VCaP (cell line): ENCODE measurements at regions not wholly inside any gene's neighbourhood (a gene's known extent, or its start where the extent isn't known, plus 50 kb on each side); places are given as distances from the start of the nearest gene placed in this dataset.

Experiments
- H3K27ac ChIP-seq: fragments of 450-650 bp; 2 replicates; pipeline ENCODE4 v1.5.1; 2017
- TF ChIP-seq, protein P1 (sequence below): fragments of 450-650 bp; conservative IDR thresholded peaks from 2 replicates; pipeline ENCODE4 v1.5.1; 2017; ENCODE audit warnings: mild to moderate bottlenecking, moderate library complexity

DNA sequence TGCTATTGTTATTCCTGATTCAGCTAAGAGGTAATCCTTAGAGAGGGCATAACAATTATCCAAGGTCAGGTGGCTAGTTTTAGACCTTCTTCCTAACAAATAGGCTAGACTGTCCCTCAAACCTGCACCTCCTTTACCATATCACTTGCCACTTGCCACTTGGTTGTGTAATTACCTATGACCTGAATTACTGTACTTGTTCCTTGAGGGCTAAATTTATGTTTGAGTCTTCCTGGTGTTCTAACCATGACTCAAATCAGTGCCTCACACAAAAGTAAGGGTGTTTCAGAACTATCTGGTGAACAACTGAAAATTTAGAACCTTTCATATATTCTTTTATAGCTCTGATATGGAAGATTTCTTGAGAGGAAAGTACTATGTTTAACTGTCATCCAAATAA is 365.8 kb upstream of the SEMA6D start:
- TF ChIP-seq, protein P1, sequence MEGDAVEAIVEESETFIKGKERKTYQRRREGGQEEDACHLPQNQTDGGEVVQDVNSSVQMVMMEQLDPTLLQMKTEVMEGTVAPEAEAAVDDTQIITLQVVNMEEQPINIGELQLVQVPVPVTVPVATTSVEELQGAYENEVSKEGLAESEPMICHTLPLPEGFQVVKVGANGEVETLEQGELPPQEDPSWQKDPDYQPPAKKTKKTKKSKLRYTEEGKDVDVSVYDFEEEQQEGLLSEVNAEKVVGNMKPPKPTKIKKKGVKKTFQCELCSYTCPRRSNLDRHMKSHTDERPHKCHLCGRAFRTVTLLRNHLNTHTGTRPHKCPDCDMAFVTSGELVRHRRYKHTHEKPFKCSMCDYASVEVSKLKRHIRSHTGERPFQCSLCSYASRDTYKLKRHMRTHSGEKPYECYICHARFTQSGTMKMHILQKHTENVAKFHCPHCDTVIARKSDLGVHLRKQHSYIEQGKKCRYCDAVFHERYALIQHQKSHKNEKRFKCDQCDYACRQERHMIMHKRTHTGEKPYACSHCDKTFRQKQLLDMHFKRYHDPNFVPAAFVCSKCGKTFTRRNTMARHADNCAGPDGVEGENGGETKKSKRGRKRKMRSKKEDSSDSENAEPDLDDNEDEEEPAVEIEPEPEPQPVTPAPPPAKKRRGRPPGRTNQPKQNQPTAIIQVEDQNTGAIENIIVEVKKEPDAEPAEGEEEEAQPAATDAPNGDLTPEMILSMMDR = no peak
- no peak overlapping the region for H3K27ac ChIP-seq

DNA sequence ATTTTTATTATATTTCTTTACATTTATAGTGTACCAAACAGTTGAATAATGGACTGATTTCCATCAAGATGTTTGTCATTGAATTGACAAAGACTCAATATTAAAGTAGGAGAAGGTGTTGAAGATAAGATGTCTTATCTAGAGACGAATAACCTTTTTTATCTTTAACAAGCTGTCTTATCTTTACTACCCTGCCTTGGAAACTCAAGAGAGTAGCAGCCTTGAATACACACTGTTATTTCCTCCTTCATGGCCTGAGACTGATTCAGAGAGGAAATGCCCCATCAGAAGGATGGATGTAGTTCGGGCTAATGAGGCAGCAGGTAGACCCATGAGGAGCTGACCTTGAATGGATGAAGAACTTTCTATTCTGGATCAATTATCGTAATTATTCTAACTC is 365.1 kb upstream of the SEMA6D start:
- H3K27ac ChIP-seq = no peak overlapping the region
- TF ChIP-seq, protein P1 = no peak

DNA sequence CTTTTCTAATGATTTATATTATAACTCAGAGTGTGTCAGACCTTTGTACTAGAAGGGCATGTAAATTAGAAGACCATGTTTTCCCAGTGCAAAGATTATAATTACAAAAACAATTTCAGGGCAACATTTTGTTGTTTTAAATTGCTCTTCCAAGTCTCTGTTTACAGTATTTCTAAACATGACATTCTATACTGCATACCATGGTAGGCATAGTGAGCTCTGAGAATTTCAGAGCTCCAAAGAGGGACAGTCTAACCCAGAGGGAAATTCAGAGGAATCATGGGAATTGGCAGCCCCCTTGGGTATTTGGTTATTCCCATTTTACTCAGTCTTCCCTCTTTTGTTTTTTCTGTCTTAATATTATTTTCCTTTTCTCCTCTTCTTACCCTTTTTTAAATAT is 361.5 kb upstream of the SEMA6D start:
- H3K27ac ChIP-seq = no peak overlapping the region
- TF ChIP-seq, protein P1 = no peak

DNA sequence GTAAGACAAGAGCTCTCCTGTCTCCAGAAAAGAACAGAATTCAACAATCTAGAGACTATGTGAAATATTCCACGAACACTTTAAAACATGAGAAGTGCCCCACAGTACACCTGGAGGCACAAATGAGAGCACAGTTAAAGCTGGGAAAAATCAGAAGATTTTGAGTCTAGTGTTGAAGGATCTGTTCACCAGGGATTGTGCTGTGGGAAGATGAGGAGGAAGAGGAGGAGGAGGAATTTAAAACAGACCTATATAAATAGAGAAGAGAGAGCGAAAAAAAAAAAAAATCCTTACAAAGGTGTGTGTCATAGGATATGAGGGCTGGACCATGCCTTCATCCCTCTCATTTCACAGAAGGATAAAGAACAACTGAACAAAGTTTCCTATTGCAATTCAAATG is 361.0 kb upstream of the SEMA6D start:
- H3K27ac ChIP-seq = no peak overlapping the region
- TF ChIP-seq, protein P1 = no peak

DNA sequence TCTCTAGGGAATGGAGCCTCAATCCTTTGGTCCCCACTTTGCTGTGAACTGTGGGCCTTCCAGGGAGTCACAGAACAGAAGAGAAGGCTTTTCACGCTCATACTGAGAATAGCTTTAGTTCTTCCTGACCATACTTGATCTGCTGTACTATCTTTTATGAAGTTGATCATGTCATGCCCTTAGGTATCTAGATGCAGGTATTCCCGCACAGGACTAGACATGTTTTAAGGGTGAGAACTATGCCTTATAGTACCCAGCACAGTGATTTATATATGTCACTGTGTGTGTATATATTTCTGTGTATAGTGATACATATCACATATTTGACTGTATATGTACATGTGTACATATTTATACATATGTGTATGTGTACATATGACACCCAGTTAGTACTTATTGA is 358.4 kb upstream of the SEMA6D start:
- TF ChIP-seq, protein P1 = no peak

DNA sequence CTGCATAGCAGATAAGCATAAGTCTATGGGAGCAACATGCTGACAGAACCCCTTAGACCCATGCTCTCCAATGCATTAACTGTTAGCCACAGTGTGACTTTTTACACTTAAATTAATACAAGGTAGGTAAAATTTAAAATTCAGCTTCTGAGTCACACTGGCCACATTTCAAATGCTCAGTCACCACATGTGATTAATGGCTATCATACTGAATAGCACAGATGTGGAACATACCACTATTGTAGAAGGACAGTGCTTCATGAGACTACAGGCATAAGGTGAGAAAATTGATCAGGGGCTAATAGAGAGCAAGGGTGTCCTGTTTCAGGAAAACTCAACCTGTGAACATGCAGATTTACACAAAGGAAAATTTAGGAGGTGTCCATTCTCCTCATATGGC is 357.0 kb upstream of the SEMA6D start:
- no peak overlapping the region for H3K27ac ChIP-seq
- TF ChIP-seq, protein P1 = no peak

More for the DNA sequence above, 358.4 kb upstream of the SEMA6D start:
- no peak overlapping the region for H3K27ac ChIP-seq

DNA sequence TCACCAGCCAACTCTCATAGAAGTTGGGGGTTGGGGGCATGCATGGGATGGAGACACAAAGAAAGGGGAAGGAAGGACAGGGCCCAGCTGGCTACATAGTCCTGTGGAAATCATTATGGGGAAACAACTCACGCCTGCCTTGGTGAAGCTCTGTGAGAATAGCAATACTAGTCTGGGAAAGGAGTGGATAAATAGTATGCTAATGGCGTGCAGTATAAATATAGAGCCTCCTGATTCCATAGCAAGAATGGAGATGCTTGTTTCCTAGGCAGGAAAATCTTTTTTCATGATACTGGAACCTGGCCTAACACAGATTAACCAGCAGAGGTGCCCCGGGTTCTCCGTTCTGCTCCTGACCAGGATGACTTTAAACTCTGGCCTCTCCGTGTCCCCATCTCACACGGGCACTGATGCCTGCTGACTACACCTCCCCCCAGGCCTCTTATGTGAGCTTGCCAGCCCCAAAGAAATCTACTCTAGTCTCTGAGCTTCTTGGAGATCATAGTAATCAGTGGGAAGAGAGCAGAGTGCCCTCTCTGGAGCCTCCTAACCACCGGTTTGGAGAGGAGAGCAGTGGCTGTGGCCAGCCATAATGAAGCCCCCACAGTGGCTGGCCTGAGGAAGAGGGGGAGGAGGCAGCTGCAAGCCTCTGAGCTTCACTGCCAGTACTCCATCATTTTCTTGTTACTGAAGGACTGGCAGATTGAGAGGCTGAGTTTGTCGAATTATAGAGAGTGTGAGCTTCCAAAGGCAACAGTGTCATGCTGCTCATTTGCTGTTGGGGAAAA is 355.0 kb upstream of the SEMA6D start:
- H3K27ac ChIP-seq = no peak overlapping the region
- TF ChIP-seq, protein P1 = no peak
